GM12878 (cell line): ENCODE measurements at regions not wholly inside any gene's neighbourhood (a gene's known extent, or its start where the extent isn't known, plus 50 kb on each side); places are given as distances from the start of the nearest gene placed in this dataset.

Source experiments
- ATAC-seq: fragments of 200-7000 bp; cut with Tn5 transposase; 3 replicates; pipeline ENCODE4 v1.9.1; 2020; ENCODE audit warnings: mild to moderate bottlenecking, moderate library complexity
- BruUV-seq: library from RNA; stranded (reverse); fragments of 400-500 nt; replicated peaks from 2 replicates; lab custom pipeline; 2021; lab: Mats Ljungman, UMichigan
- CTCF ChIA-PET: fragments of 300-600 bp; sonication (Branson Sonifier 250); formaldehyde crosslinking; extraction: SDS; loops from one replicate; lab custom pipeline; 2021; ENCODE audit warnings: inconsistent platforms; lab: Yijun Ruan, JAX
- POLR2A ChIA-PET: fragments of 350-600 bp; formaldehyde crosslinking; extraction: SDS; loops from one replicate; lab custom pipeline; 2021; ENCODE audit warnings: inconsistent platforms; lab: Charles Lee
- RAD21 ChIA-PET: fragments of 300-600 bp; sonication (Branson Sonifier 250); formaldehyde crosslinking; loops from one replicate; lab custom pipeline; 2023; ENCODE audit warnings: antibody characterized with exemption; ENCODE audit not compliant: unreplicated experiment; lab: Charles Lee
- SMC1A ChIA-PET: fragments of 300-600 bp; sonication (Branson Sonifier 250); formaldehyde crosslinking; loops from one replicate; lab custom pipeline; 2023; ENCODE audit not compliant: unreplicated experiment, uncharacterized antibody; lab: Charles Lee
- DNase-seq: peaks from one replicate; pipeline ENCODE4 v3.0.0-alpha.2; 2011; ENCODE audit warnings: low read depth, low spot score
- FAIRE-seq: peaks from 3 replicates; lab custom pipeline; 2011; peaks lifted over from hg19 to GRCh38; lab: Jason Lieb, UNC
- H2AFZ ChIP-seq: 2 replicates; pipeline ENCODE4 v1.6.0; 2011; ENCODE audit warnings: low read depth, low read length, control low read depth; ENCODE audit not compliant: control insufficient read depth
- H3K27ac ChIP-seq: 2 replicates; pipeline ENCODE4 v1.5.1; 2011; ENCODE audit warnings: control low read depth; ENCODE audit not compliant: control insufficient read depth, insufficient read depth
- H3K27me3 ChIP-seq, 2 experiments: replicated peaks in 1 of 2; 2 replicates each; pipeline versions ENCODE4 v1.6.0 to v1.6.1; 2011; ENCODE audit warnings: low read length in 1 of 2; ENCODE audit not compliant: control insufficient read depth in 2 of 2, insufficient read depth in 2 of 2
- H3K36me3 ChIP-seq, 2 experiments: 2 replicates each; pipeline ENCODE4 v1.5.1; 2011; ENCODE audit warnings: low read length in 1 of 2; ENCODE audit not compliant: control insufficient read depth in 2 of 2, insufficient read depth in 2 of 2
- H3K4me1 ChIP-seq: 2 replicates; pipeline ENCODE4 v1.6.1; 2011; ENCODE audit warnings: mild to moderate bottlenecking, low read length, moderate library complexity, mixed read lengths; ENCODE audit not compliant: control insufficient read depth, insufficient read depth
- H3K4me2 ChIP-seq: 2 replicates; pipeline ENCODE4 v1.6.0; 2011; ENCODE audit warnings: control low read depth; ENCODE audit not compliant: control insufficient read depth, insufficient read depth
- H3K4me3 ChIP-seq: fragments of 200-600 bp; sonication (generic); 2 replicates; pipeline ENCODE4 v1.5.1; 2016
- H3K79me2 ChIP-seq: 2 replicates; pipeline ENCODE4 v1.6.0; 2011; ENCODE audit warnings: low read length; ENCODE audit not compliant: control insufficient read depth, insufficient read depth
- H3K9ac ChIP-seq: 2 replicates; pipeline ENCODE4 v1.8.0; 2011; ENCODE audit warnings: low read length, control low read depth, mixed read lengths; ENCODE audit not compliant: control insufficient read depth, insufficient read depth
- H3K9me3 ChIP-seq: replicated peaks from 3 replicates; pipeline ENCODE4 v1.5.1; 2011; ENCODE audit warnings: mild to moderate bottlenecking, low read length; ENCODE audit not compliant: control insufficient read depth, insufficient read depth
- H4K20me1 ChIP-seq: 2 replicates; pipeline ENCODE4 v1.6.0; 2011; ENCODE audit not compliant: control insufficient read depth, insufficient read depth
- ASH2L ChIP-seq: fragments of 300-600, 200-600 bp; sonication (generic); IDR thresholded peaks from 2 replicates; pipeline ENCODE4 v1.6.1; 2017; ENCODE audit warnings: low read depth, mild to moderate bottlenecking, borderline replicate concordance
- BACH1 ChIP-seq: fragments of 450-650 bp; IDR thresholded peaks from 2 replicates; pipeline ENCODE4 v1.6.1; 2017; ENCODE audit warnings: mild to moderate bottlenecking, borderline replicate concordance
- BCLAF1 ChIP-seq: fragments of 450-650 bp; IDR thresholded peaks from 2 replicates; pipeline ENCODE4 v1.6.1; 2017; ENCODE audit warnings: antibody characterized with exemption, mild to moderate bottlenecking, moderate library complexity
- BHLHE40 ChIP-seq, 2 experiments: fragments of 450-650 bp in 1 of 2; IDR thresholded peaks; 2 replicates each; pipeline ENCODE4 v1.6.1; 2011 to 2017; ENCODE audit warnings: low read depth in 2 of 2, borderline replicate concordance in 1 of 2, improper control_type of control experiment in 1 of 2, low read length in 1 of 2, mild to moderate bottlenecking in 1 of 2
- CHD1 ChIP-seq: IDR thresholded peaks from 2 replicates; pipeline ENCODE4 v1.6.1; 2012; ENCODE audit warnings: low read depth, low read length, improper control_type of control experiment
- ELK1 ChIP-seq: IDR thresholded peaks from 2 replicates; pipeline ENCODE4 v1.6.1; 2012; ENCODE audit warnings: low read depth, low read length, improper control_type of control experiment
- JUNB ChIP-seq: IDR thresholded peaks from 2 replicates; pipeline ENCODE4 v1.6.1; 2016; ENCODE audit warnings: antibody characterized with exemption, mild to moderate bottlenecking
- KDM1A ChIP-seq: fragments of 200-600 bp; sonication (generic); IDR thresholded peaks from 2 replicates; pipeline ENCODE4 v1.6.1; 2016; ENCODE audit warnings: borderline replicate concordance
- POLR2A ChIP-seq: IDR thresholded peaks from 2 replicates; pipeline ENCODE4 v1.6.1; 2011; ENCODE audit warnings: low read depth, mild to moderate bottlenecking, low read length
- POLR2AphosphoS2 ChIP-seq: IDR thresholded peaks from 2 replicates; pipeline ENCODE4 v1.6.1; 2011; ENCODE audit warnings: low read depth, mild to moderate bottlenecking, low read length, improper control_type of control experiment, moderate library complexity
- RELB ChIP-seq: fragments of 450-650 bp; IDR thresholded peaks from 2 replicates; pipeline ENCODE4 v1.6.1; 2017; ENCODE audit warnings: low read depth, mild to moderate bottlenecking, moderate library complexity
- TCF7 ChIP-seq: IDR thresholded peaks from 2 replicates; pipeline ENCODE4 v1.6.1; 2014; ENCODE audit warnings: antibody characterized with exemption, borderline replicate concordance
- ZNF384 ChIP-seq: IDR thresholded peaks from 2 replicates; pipeline ENCODE4 v1.6.1; 2012; ENCODE audit warnings: low read depth, mild to moderate bottlenecking, low read length, improper control_type of control experiment, borderline replicate concordance
- ZNF622 ChIP-seq: fragments of 450-650 bp; IDR thresholded peaks from 2 replicates; pipeline ENCODE4 v1.6.1; 2017; ENCODE audit warnings: mild to moderate bottlenecking, inconsistent platforms
- WGBS: methylation state at CpG from one replicate; pipeline ENCODE4 v1.1.6; 2016; ENCODE audit warnings: low lambda C conversion rate; ENCODE audit not compliant: insufficient replicate concordance, insufficient coverage; ENCODE audit errors: missing lambda C conversion rate; 5-methylcytosine and 5-hydroxymethylcytosine counted together
- in situ Hi-C: fragments of 300-500 bp; cut with MboI; formaldehyde crosslinking; loops from 9 replicates; pipeline ENCODE4 v1.14.3; 2018; ENCODE audit warnings: mixed read lengths
- intact Hi-C: fragments of 100-400 bp; cut with micrococcal nuclease; formaldehyde crosslinking; loops from one replicate; pipeline ENCODE4 v1.14.2; 2022; ENCODE audit not compliant: unreplicated experiment
- TF ChIP-seq, protein P1 (sequence below): fragments of 450-650 bp; IDR thresholded peaks from 2 replicates; pipeline ENCODE4 v1.6.1; 2018; ENCODE audit warnings: mild to moderate bottlenecking, low read depth, moderate library complexity; ENCODE audit not compliant: partially characterized antibody

DNA sequence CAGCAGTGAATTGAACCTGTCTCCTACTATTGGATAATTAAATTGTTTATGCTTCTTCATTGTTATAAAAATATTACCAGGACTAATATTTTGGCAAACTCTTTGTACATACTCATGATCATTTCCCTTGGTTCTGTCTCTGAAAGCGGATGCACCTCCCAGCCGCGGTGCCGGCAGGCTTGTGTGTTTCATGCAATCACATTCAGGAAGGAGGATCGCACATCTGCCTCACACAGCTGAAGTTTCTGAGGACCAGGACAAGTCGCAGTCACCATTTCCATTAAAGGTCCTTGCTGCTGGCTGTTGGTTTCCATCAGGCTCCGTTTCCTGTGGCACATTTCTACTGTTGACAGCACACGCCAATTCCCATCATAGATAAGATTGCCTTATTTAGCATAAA lies 117.8 kb upstream of the SHH start (continued):
- TF ChIP-seq KDM1A (no peak), ZNF384 (no peak)
- TF ChIP-seq, protein P1, sequence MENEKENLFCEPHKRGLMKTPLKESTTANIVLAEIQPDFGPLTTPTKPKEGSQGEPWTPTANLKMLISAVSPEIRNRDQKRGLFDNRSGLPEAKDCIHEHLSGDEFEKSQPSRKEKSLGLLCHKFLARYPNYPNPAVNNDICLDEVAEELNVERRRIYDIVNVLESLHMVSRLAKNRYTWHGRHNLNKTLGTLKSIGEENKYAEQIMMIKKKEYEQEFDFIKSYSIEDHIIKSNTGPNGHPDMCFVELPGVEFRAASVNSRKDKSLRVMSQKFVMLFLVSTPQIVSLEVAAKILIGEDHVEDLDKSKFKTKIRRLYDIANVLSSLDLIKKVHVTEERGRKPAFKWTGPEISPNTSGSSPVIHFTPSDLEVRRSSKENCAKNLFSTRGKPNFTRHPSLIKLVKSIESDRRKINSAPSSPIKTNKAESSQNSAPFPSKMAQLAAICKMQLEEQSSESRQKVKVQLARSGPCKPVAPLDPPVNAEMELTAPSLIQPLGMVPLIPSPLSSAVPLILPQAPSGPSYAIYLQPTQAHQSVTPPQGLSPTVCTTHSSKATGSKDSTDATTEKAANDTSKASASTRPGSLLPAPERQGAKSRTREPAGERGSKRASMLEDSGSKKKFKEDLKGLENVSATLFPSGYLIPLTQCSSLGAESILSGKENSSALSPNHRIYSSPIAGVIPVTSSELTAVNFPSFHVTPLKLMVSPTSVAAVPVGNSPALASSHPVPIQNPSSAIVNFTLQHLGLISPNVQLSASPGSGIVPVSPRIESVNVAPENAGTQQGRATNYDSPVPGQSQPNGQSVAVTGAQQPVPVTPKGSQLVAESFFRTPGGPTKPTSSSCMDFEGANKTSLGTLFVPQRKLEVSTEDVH = no peak

GRCh38 chr7:155928583-155928982 lies 116.3 kb upstream of the SHH start:
- RAD21 ChIA-PET = no interaction called here
- CTCF ChIA-PET = no interaction called here
- no peaks in the 10 kb centered on the region for H3K79me2 ChIP-seq
- no peaks in the 10 kb centered on the region for H3K9me3 ChIP-seq
- no peak overlapping the region for H3K4me2 ChIP-seq
- ATAC-seq (no peak), FAIRE-seq (no peak), DNase-seq (no peak)
- POLR2A ChIA-PET = no interaction called here
- BruUV-seq = no TSS peak
- 39% methylated on average over 13 of the region's 13 CpGs for WGBS
- H3K4me1 ChIP-seq = no peaks in the 10 kb centered on the region
- intact Hi-C loops = no loop called here
- H3K27me3 ChIP-seq = peaks cover 0 to 2% of the 10 kb centered on the region in 2 experiments; a peak in 2 of 4 replicates
- H3K4me3 ChIP-seq = no peak overlapping the region
- SMC1A ChIA-PET = no interaction called here
- H3K27ac ChIP-seq = no peak overlapping the region
- no peaks in the 10 kb centered on the region for H4K20me1 ChIP-seq
- no peaks in the 10 kb centered on the region for H3K36me3 ChIP-seq
- no peak overlapping the region for H2AFZ ChIP-seq
- in situ Hi-C loops = no loop called here
- no peak overlapping the region for H3K9ac ChIP-seq
- no peak for TF ChIP-seq CHD1
- no peak for TF ChIP-seq JUNB
- TF ChIP-seq BCLAF1 = no peak
- no peak for TF ChIP-seq BHLHE40 (IDR thresholded peaks at IDR 0.05; ENCODE audit: borderline replicate concordance in 1 of 2, low read depth in 2 of 2, low read length in 1 of 2)
- no peak for TF ChIP-seq KDM1A
- TF ChIP-seq RELB = no peak
- no peak for TF ChIP-seq POLR2A
- no peak for TF ChIP-seq ASH2L
- no peak for TF ChIP-seq ELK1
- no peak for TF ChIP-seq BACH1
- no peak for TF ChIP-seq ZNF622
- no peak for TF ChIP-seq TCF7
- no peak for TF ChIP-seq POLR2AphosphoS2
